Hematopoietic multipotent progenitor cell (in vitro differentiated cells): ENCODE measurements at regions not wholly inside any gene's neighbourhood (a gene's known extent, or its start where the extent isn't known, plus 50 kb on each side); places are given as distances from the start of the nearest gene placed in this dataset.

Experiments
- DNase-seq, 3 donors: peaks; one replicate each; pipeline ENCODE4 v3.0.0-alpha.2; 2011 to 2015; ENCODE audit warnings: low read depth in 2 of 3, low spot score in 2 of 3

- DNase-seq = peak in 1 of 3 donors; percentile 6
Measured at GRCh38 chr9:89759572-89759971, 154.8 kb downstream of the GADD45G start.

DNA sequence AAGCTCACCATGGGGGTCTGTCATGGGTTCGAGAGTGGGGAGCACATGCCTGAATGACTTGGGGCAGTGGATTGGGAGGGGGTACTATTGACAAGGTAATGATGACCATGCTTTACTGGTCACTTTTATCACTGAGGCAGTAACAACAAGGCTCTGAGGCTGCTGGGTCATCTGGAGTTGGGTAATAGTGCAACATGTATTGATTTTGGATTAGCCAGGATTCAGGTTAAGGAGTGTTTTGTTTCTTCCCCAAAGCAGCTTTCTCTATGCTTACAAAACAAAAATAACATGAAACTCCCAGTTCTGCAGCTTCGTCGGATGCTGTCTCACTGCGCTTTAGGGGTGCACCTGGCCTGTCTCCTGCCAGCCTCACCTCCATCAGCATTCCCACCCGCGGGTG is 155.3 kb downstream of the GADD45G start:
- no peak for DNase-seq

DNA sequence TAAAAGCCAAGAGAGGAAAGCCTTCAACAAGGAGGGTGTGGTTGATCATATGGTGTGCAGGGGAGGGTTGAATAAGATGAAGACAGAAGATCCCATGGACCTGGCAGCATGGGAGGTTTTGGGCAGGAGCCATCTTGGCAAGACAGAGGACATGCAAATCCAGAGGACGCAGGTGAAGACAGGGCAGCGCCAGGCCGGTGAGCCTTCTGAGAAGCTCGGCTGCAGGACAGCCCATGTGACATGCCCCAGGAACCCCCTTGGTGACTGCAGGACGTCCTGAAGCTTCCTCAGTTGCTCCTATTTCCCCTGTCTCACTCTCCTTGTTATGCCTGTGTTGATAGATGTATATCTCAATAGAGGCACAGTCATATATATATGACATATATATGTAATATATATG is 159.4 kb downstream of the GADD45G start:
- DNase-seq = no peak

DNA sequence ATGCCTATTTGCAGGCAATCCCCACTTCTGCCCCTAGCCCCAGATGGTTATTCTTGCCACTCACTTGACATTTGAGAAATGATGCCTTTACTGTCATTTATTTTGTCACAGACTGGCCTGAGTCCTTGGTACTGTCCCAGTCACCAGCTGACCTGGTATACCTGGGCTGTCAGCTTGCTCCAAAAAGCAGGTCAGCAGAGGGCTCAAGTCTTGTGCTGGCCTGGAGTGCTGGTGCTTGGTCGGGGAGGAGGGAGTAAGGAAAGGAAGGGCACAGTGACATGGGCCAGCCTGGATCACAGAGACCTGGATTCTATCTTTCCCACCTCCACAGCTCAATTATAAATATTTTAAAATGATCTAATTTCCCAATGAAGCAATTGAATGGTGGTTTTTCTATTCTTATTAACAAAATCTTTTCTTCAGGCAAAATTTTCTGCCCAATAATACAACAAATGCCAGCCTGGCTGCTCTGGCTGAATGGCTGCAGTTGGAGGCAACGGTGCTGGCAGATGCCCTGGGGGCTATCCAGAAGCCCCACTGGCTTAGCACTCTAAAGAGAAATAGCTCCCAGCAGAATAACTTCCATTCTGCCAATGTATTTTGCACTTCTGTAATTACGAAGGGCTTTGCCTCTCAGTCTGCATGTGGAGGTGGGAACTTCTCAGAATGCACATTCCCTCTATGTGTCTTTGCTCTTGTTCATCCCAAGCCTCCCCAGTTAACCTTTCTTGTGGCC is 160.6 kb downstream of the GADD45G start:
- no peak for DNase-seq

DNA sequence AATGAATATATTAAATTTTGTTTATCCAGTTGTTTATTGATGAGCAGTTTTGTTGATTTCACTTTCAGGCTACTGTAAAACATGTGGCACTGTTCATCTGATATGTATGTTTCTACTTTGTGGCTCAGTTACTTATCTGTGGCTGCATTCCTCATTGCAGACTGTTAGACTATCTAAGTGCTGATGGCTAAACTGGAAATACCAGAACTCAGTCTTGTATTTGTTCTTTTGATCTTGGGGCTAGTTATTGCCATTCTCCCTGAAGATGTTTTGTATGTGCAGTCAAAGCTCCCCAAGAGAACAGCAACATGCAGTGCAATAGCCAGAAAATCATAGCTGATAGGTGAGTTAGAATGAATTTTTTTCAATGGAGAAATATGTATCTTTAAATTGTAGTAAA is 162.2 kb downstream of the GADD45G start:
- no peak for DNase-seq

DNA sequence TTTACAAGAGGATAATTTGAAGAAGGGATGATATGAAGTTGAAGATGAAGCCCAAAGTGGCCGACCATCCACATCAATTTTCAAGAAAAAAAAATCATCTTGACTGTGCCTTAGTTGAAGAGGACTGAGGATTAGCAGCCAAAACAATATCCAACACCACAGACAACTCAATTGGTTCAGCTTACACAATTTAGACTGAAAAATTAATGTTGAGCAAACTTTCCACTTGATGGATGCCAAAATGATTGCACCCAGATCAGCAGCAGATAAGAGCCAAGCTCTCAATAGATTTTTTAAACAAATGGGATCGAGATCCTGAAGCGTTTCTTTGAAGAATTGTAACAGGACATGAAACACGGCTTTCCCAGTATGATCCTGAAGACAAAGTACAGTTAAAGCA is 163.2 kb downstream of the GADD45G start:
- no peak for DNase-seq

- DNase-seq = no peak
Measured at GRCh38 chr9:89768650-89769071, 163.8 kb downstream of the GADD45G start.

GRCh38 chr9:89770531-89771174 is 165.8 kb downstream of the GADD45G start:
- no peak for DNase-seq

DNA sequence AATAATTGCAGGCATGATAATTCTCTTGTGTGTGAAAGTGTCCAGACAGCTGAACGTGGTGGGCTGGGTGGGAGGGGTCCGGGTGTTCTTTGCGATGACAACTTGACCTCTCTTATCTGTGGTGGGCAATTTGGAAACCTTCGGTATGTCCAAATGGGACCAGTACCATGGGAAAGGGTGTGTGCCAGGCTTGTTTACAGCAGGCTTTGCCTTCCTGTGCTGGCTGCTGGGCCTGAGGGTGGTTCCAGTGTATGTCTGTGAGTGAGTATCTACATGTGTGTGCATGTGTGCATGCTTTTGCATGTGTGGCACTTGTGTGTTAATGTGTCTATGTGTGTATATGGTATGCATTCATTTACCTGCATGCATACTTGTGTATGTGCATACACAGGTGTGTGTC is 166.4 kb downstream of the GADD45G start:
- no peak for DNase-seq

DNA sequence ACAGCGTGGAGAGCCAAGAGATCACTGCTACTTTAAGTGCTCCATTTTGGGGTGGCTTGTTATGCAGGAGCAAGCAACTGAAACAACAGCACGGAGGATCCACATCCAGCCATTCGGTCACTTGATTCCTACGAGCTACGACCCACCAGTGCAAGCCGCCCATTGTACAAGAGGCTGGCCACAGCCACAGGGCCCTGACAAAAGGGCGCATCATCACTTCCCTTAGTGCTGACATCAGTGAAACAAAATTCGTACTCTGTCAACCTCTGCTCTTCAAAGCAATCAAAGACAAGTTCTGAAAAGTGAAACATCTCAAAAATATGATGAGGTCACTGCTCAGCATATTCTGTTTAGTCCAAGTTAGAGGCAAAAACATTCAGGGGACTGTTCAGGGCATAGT is 168.4 kb downstream of the GADD45G start:
- no peak for DNase-seq

- no peak for DNase-seq
Measured at GRCh38 chr9:89774858-89775370, 170.1 kb downstream of the GADD45G start.

DNA sequence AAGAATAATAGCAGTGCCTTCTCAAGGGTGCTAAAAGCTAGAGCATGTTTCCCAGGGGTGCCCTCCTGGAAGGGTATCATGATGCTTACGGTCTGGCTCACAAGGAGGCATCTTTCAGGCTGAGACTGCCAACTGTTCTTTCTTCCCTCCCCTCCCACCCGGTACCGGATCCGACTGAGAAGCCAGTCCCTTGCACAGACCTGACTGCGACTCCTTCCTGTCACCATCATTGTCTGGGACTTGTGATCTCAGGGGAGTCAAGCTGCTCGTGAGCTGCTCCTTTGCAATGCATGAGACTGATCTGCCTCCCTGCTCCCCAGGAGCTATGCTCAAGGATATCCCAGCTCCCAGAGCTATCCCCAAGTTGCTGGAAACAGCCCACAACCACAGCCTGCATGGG is 170.8 kb downstream of the GADD45G start:
- DNase-seq = no peak

DNA sequence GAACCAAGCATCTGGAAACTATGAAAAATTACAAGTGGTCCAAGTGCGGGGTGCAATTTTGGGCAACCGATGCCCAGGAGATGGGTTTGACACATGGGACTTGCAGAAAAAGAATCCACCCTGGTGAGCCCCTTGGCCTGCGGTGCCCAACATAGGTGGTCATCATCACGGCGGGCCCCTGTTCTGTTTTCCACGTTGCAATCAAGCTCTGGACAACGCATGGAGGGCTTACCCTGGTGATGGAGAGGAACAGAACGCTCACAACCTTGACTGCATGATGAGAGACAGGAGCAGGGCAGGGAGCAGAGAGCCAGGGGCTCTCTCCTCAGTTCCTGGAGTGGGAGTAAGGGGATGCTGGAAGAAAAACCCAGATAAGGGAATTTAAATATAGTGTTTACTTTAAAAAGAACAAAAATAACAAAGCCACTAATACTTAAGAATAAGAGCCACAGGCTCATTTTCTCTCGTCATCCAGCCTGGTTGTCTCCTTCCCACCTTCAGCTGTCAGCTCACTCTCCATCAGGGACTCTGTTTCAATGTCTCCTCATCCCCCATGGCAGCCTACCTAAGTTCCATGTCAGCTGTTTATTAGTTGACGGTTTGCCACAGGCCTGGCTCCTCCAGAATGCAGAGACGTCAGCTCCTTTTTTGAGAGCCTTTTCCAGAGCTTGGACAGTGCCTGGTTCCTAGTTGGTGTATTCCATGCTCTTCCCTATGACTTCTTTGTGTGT is 172.1 kb downstream of the GADD45G start:
- no peak for DNase-seq

- no peak for DNase-seq
Measured at GRCh38 chr9:89777544-89777943, 172.7 kb downstream of the GADD45G start.

GRCh38 chr9:89778100-89779090 is 173.6 kb downstream of the GADD45G start:
- no peak for DNase-seq

DNA sequence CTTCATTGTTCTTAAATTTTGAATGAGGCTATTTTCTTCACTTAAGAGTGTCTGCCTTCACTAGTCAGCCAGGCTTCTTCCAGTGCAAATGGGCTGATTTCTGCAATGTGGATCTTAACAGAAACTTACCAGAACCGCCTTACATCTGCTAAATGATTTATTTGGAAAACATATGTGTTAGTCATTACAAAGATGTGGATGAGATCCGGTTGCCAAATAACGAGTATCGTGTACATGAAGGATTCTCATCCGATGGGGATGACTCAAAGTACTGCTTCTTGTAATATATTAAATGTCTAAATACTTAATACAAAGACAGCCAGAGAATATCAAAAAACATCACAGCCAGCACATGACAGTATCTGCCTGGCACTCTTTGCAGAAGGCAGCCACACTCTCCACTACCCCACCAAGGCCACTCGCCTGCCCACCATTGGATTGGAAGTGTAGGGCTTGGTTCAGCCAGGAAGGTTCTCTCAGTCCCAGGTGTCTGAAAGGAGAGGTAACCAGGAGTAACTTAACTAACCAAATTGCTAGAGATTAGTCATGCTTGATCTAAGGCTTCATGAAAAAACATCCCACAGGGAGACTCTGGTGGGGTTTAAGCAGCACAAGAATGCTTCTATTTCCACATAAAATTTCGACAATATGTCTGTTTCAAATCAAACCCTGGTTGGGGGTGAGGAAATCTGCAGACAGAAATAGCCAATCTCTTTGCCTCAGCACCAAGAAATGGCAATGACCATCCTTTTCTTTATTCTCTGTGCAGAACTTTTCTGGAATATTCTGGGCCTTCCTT is 174.8 kb downstream of the GADD45G start:
- DNase-seq = no peak

DNA sequence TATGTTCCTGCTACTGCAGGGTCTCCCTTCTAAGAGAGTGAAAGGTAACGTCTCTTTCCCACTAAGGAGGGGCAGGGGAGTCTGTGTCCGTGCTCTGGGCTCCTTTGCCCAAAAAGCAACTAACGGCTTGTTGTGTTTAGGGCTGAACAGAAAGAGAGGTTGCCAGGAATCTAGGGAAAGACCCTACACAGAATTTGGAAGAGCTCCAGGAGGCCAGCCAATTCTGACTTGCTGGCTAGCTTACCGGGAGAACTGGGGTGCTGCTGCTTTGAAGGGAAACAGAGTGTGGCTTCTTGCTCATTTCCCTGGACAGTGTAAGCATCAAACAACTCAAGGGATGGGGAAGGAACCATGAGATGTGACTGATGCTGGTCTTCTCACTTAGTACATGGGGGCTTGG is 176.1 kb downstream of the GADD45G start:
- DNase-seq = no peak

GRCh38 chr9:89781838-89782540 is 177.2 kb downstream of the GADD45G start:
- DNase-seq = peak in 2 of 3 donors; percentile 77 to 91

GRCh38 chr9:89786655-89787054 is 181.8 kb downstream of the GADD45G start:
- DNase-seq = peak in 2 of 3 donors; percentile 58 to 84
